ENCODE measurements at regions not wholly inside any gene's neighbourhood (a gene's known extent, or its start where the extent isn't known, plus 50 kb on each side); places are given as distances from the start of the nearest gene placed in this dataset.

- TF ChIP-seq SIN3A (IDR thresholded peaks at IDR 0.05; ENCODE audit: borderline replicate concordance, insufficient read depth, low read length) (no peak), FOXP2 (optimal IDR thresholded peaks at IDR 0.05; ENCODE audit: borderline replicate concordance, extremely low read depth, extremely low read length, insufficient read depth) (no peak), TAF1 (IDR thresholded peaks at IDR 0.05; ENCODE audit: borderline replicate concordance, insufficient read depth, low read length) (no peak), POLR2AphosphoS5 (IDR thresholded peaks at IDR 0.05; ENCODE audit: low read depth, low read length) (no peak)
- TF ChIP-seq, protein P1, sequence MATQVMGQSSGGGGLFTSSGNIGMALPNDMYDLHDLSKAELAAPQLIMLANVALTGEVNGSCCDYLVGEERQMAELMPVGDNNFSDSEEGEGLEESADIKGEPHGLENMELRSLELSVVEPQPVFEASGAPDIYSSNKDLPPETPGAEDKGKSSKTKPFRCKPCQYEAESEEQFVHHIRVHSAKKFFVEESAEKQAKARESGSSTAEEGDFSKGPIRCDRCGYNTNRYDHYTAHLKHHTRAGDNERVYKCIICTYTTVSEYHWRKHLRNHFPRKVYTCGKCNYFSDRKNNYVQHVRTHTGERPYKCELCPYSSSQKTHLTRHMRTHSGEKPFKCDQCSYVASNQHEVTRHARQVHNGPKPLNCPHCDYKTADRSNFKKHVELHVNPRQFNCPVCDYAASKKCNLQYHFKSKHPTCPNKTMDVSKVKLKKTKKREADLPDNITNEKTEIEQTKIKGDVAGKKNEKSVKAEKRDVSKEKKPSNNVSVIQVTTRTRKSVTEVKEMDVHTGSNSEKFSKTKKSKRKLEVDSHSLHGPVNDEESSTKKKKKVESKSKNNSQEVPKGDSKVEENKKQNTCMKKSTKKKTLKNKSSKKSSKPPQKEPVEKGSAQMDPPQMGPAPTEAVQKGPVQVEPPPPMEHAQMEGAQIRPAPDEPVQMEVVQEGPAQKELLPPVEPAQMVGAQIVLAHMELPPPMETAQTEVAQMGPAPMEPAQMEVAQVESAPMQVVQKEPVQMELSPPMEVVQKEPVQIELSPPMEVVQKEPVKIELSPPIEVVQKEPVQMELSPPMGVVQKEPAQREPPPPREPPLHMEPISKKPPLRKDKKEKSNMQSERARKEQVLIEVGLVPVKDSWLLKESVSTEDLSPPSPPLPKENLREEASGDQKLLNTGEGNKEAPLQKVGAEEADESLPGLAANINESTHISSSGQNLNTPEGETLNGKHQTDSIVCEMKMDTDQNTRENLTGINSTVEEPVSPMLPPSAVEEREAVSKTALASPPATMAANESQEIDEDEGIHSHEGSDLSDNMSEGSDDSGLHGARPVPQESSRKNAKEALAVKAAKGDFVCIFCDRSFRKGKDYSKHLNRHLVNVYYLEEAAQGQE (IDR thresholded peaks at IDR 0.05; ENCODE audit: insufficient read depth in 1 of 2, low read depth in 2 of 2, low read length in 2 of 2): no peak
These were observed 531.0 kb upstream of the SETBP1 start for GRCh38 chr18:44149706-44150105.

GRCh38 chr18:44153981-44154380 lies 526.7 kb upstream of the SETBP1 start:
- TF ChIP-seq POLR2AphosphoS5 (IDR thresholded peaks at IDR 0.05; ENCODE audit: low read depth, low read length): no peak
- TF ChIP-seq, protein P1 (IDR thresholded peaks at IDR 0.05; ENCODE audit: insufficient read depth in 1 of 2, low read depth in 2 of 2, low read length in 2 of 2): no peak
- TF ChIP-seq SIN3A (IDR thresholded peaks at IDR 0.05; ENCODE audit: borderline replicate concordance, insufficient read depth, low read length): no peak

DNA sequence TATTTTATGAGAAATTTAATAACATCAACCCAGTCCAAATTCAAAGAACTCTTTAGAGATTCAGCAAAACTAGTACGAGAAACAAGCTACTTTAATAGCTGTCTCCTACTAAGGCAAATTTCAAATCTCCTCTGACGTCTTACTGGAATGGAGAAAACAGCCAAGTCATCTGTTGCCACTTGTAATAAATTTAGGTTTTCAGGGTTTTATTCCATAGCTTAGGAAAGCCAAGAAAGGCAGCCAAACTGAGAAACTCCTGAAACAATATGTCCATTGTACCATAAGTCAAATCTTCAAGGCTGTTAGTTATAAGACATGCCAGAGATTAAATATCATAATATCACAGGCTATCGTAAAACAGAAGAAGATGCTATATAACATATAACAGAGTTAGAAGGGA lies 524.6 kb upstream of the SETBP1 start:
- TF ChIP-seq, protein P1 (IDR thresholded peaks at IDR 0.05; ENCODE audit: insufficient read depth in 1 of 2, low read depth in 2 of 2, low read length in 2 of 2): no peak
- no peak for TF ChIP-seq POLR2AphosphoS5 (IDR thresholded peaks at IDR 0.05; ENCODE audit: low read depth, low read length)
- no peak for TF ChIP-seq FOXP2 (optimal IDR thresholded peaks at IDR 0.05; ENCODE audit: borderline replicate concordance, extremely low read depth, extremely low read length, insufficient read depth)
- no peak for TF ChIP-seq TAF1 (IDR thresholded peaks at IDR 0.05; ENCODE audit: borderline replicate concordance, insufficient read depth, low read length)
- no peak for TF ChIP-seq SIN3A (IDR thresholded peaks at IDR 0.05; ENCODE audit: borderline replicate concordance, insufficient read depth, low read length)

- TF ChIP-seq TAF1 (IDR thresholded peaks at IDR 0.05; ENCODE audit: borderline replicate concordance, insufficient read depth, low read length) (no peak), SIN3A (IDR thresholded peaks at IDR 0.05; ENCODE audit: borderline replicate concordance, insufficient read depth, low read length) (no peak), FOXP2 (optimal IDR thresholded peaks at IDR 0.05; ENCODE audit: borderline replicate concordance, extremely low read depth, extremely low read length, insufficient read depth) (no peak), POLR2AphosphoS5 (IDR thresholded peaks at IDR 0.05; ENCODE audit: low read depth, low read length) (no peak)
- TF ChIP-seq, protein P1 (IDR thresholded peaks at IDR 0.05; ENCODE audit: insufficient read depth in 1 of 2, low read depth in 2 of 2, low read length in 2 of 2): no peak
These were observed 523.8 kb upstream of the SETBP1 start for GRCh38 chr18:44156776-44157335.

Data from PFSK-1 (cell line).